Neural progenitor cell (in vitro differentiated cells): ENCODE measurements at regions not wholly inside any gene's neighbourhood (a gene's known extent, or its start where the extent isn't known, plus 50 kb on each side); places are given as distances from the start of the nearest gene placed in this dataset.

Experiments used
- CTCF ChIP-seq: fragments of 200-600 bp; sonication (generic); IDR thresholded peaks from 2 replicates; pipeline ENCODE4 v1.5.1; 2017; ENCODE audit warnings: antibody characterized with exemption, mild to moderate bottlenecking
- EZH2 ChIP-seq: fragments of 200-600 bp; sonication (generic); IDR thresholded peaks from 2 replicates; pipeline ENCODE4 v1.6.1; 2017; ENCODE audit warnings: antibody characterized with exemption, mild to moderate bottlenecking, moderate library complexity

- no peak for TF ChIP-seq CTCF
- TF ChIP-seq EZH2 = no peak
Observed at GRCh38 chr5:153357493-153358112, 132.9 kb upstream of the GRIA1 start.
